ENCODE measurements at regions not wholly inside any gene's neighbourhood (a gene's known extent, or its start where the extent isn't known, plus 50 kb on each side); places are given as distances from the start of the nearest gene placed in this dataset.
A peak's percentile ranks its signal among the peaks of the same experiment; 100 is the strongest.

- Histone ChIP-seq H3K27me3 (ENCODE audit: control insufficient read depth in 3 of 3, insufficient read depth in 3 of 3, low read length in 2 of 3) (peaks cover 0 to 5% (median 0%) of the 10 kb centered on the region in 3 donors), H3K4me1 (ENCODE audit: control insufficient read depth in 5 of 5, insufficient read depth in 5 of 5, low read length in 5 of 5) (no peaks in the 10 kb centered on the region), H3K9ac (ENCODE audit: insufficient read depth in 1 of 2, low read length in 2 of 2) (no peak overlapping the region), H3K27ac (ENCODE audit: low read depth in 1 of 2, low read length in 1 of 2) (no peak overlapping the region), H3K4me3 (no peak overlapping the region), H3K9me3 (ENCODE audit: control insufficient read depth in 4 of 4, insufficient read depth in 3 of 4, low read length in 3 of 4) (no peaks in the 10 kb centered on the region), H3K36me3 (ENCODE audit: control insufficient read depth in 4 of 4, insufficient read depth in 4 of 4, low read length in 4 of 4) (no peaks in the 10 kb centered on the region)
- 72 to 90% methylated on average over 6 to 7 of the region's 7 CpGs for WGBS, 2 donors
- TF ChIP-seq CTCF (IDR thresholded peaks at IDR 0.05; ENCODE audit: control extremely low read depth, extremely low read depth), result no peak
- DNase-seq (no peak), ATAC-seq (ENCODE audit: insufficient read depth, low FRiP score) (no peak)
Measured at GRCh38 chrX:94908171-94908570, 1234.2 kb downstream of the FAM133A start.

GRCh38 chrX:94908648-94909047, 1234.6 kb downstream of the FAM133A start:
- H3K27me3 ChIP-seq (ENCODE audit: control insufficient read depth in 3 of 3, insufficient read depth in 3 of 3, low read length in 2 of 3), result peaks cover 0 to 5% (median 0%) of the 10 kb centered on the region in 3 donors
- H3K27ac ChIP-seq (ENCODE audit: low read depth in 1 of 2, low read length in 1 of 2), result no peak overlapping the region
- no peak overlapping the region for H3K4me3 ChIP-seq
- DNase-seq (no peak), ATAC-seq (ENCODE audit: insufficient read depth, low FRiP score) (no peak)
- H3K36me3 ChIP-seq (ENCODE audit: control insufficient read depth in 4 of 4, insufficient read depth in 4 of 4, low read length in 4 of 4), result no peaks in the 10 kb centered on the region
- no peaks in the 10 kb centered on the region for H3K9me3 ChIP-seq (ENCODE audit: control insufficient read depth in 4 of 4, insufficient read depth in 3 of 4, low read length in 3 of 4)
- H3K9ac ChIP-seq (ENCODE audit: insufficient read depth in 1 of 2, low read length in 2 of 2), result no peak overlapping the region
- no peaks in the 10 kb centered on the region for H3K4me1 ChIP-seq (ENCODE audit: control insufficient read depth in 5 of 5, insufficient read depth in 5 of 5, low read length in 5 of 5)
- no peak for TF ChIP-seq CTCF (IDR thresholded peaks at IDR 0.05; ENCODE audit: control extremely low read depth, extremely low read depth)
- WGBS, 2 donors, result 75 to 94% methylated on average over 7 of the region's 7 CpGs

GRCh38 chrX:94914235-94914634, 1240.2 kb downstream of the FAM133A start:
- TF ChIP-seq CTCF (IDR thresholded peaks at IDR 0.05; ENCODE audit: control extremely low read depth, extremely low read depth), result no peak
- peaks cover 0 to 4% (median 0%) of the 10 kb centered on the region in 3 donors for H3K27me3 ChIP-seq (ENCODE audit: control insufficient read depth in 3 of 3, insufficient read depth in 3 of 3, low read length in 2 of 3)
- peak in 1 of 3 donors; percentile 12 for DNase-seq
- 38 to 81% methylated on average over 1 of the region's 1 CpG for WGBS, 2 donors
- no peaks in the 10 kb centered on the region for H3K9me3 ChIP-seq (ENCODE audit: control insufficient read depth in 4 of 4, insufficient read depth in 3 of 4, low read length in 3 of 4)
- no peaks in the 10 kb centered on the region for H3K36me3 ChIP-seq (ENCODE audit: control insufficient read depth in 4 of 4, insufficient read depth in 4 of 4, low read length in 4 of 4)
- H3K9ac ChIP-seq (ENCODE audit: insufficient read depth in 1 of 2, low read length in 2 of 2), result no peak overlapping the region
- no peak overlapping the region for H3K4me3 ChIP-seq
- ATAC-seq (ENCODE audit: insufficient read depth, low FRiP score), result no peak
- no peaks in the 10 kb centered on the region for H3K4me1 ChIP-seq (ENCODE audit: control insufficient read depth in 5 of 5, insufficient read depth in 5 of 5, low read length in 5 of 5)
- H3K27ac ChIP-seq (ENCODE audit: low read depth in 1 of 2, low read length in 1 of 2), result no peak overlapping the region

- H3K27me3 ChIP-seq (ENCODE audit: control insufficient read depth in 3 of 3, insufficient read depth in 3 of 3, low read length in 2 of 3), result peaks cover 0 to 4% (median 2%) of the 10 kb centered on the region in 3 donors
- H3K9me3 ChIP-seq (ENCODE audit: control insufficient read depth in 4 of 4, insufficient read depth in 3 of 4, low read length in 3 of 4), result peaks cover 0 to 2% (median 0%) of the 10 kb centered on the region in 4 donors
- TF ChIP-seq CTCF (IDR thresholded peaks at IDR 0.05; ENCODE audit: control extremely low read depth, extremely low read depth), result no peak
- no peak overlapping the region for H3K27ac ChIP-seq (ENCODE audit: low read depth in 1 of 2, low read length in 1 of 2)
- ATAC-seq (ENCODE audit: insufficient read depth, low FRiP score) (no peak), DNase-seq (no peak)
- no peak overlapping the region for H3K9ac ChIP-seq (ENCODE audit: insufficient read depth in 1 of 2, low read length in 2 of 2)
- WGBS, 2 donors, result 65 to 90% methylated on average over 3 of the region's 3 CpGs
- H3K36me3 ChIP-seq (ENCODE audit: control insufficient read depth in 4 of 4, insufficient read depth in 4 of 4, low read length in 4 of 4), result no peaks in the 10 kb centered on the region
- no peaks in the 10 kb centered on the region for H3K4me1 ChIP-seq (ENCODE audit: control insufficient read depth in 5 of 5, insufficient read depth in 5 of 5, low read length in 5 of 5)
- H3K4me3 ChIP-seq, result no peak overlapping the region
Measured at GRCh38 chrX:94932278-94932965, 1258.4 kb downstream of the FAM133A start.

Data from lung (tissue), 11 donors.